GOT3 (cell line): ENCODE measurements at regions not wholly inside any gene's neighbourhood (a gene's known extent, or its start where the extent isn't known, plus 50 kb on each side); places are given as distances from the start of the nearest gene placed in this dataset.

Source experiments
- DNase-seq: peaks from one replicate; lab custom pipeline; 2025; ENCODE audit warnings: mixed read lengths; lab: John Stamatoyannopoulos, UW

- DNase-seq, result no peak
Measured at GRCh38 chr11:64501500-64502427, 54.0 kb upstream of the SLC22A11 start.

GRCh38 chr11:64502634-64503033 is 53.1 kb upstream of the SLC22A11 start:
- DNase-seq, result no peak

GRCh38 chr11:64503186-64503753 is 52.5 kb upstream of the SLC22A11 start:
- DNase-seq, result no peak

- no peak for DNase-seq
Measured at GRCh38 chr11:64504999-64505398, 50.7 kb upstream of the SLC22A11 start.
